Esophagus squamous epithelium (tissue), 4 donors: ENCODE measurements at regions not wholly inside any gene's neighbourhood (a gene's known extent, or its start where the extent isn't known, plus 50 kb on each side); places are given as distances from the start of the nearest gene placed in this dataset.

Experiments used
- POLR2A ChIP-seq, 4 donors: fragments of 450-650 bp; IDR thresholded peaks; one replicate each; pipeline ENCODE4 v1.6.1; 2017; ENCODE audit warnings: antibody characterized with exemption in 4 of 4, mild to moderate bottlenecking in 4 of 4, moderate library complexity in 3 of 4
- TF ChIP-seq, protein P1 (sequence below), 6 experiments: fragments of 450-650 bp in 4 of 6; fragments of 200-600 bp in 2 of 6; sonication (generic) in 2 of 6; IDR thresholded peaks; one replicate each; pipeline ENCODE4 v1.5.1; 2016 to 2019; ENCODE audit warnings: antibody characterized with exemption in 6 of 6, mild to moderate bottlenecking in 4 of 6, moderate library complexity in 4 of 6

DNA sequence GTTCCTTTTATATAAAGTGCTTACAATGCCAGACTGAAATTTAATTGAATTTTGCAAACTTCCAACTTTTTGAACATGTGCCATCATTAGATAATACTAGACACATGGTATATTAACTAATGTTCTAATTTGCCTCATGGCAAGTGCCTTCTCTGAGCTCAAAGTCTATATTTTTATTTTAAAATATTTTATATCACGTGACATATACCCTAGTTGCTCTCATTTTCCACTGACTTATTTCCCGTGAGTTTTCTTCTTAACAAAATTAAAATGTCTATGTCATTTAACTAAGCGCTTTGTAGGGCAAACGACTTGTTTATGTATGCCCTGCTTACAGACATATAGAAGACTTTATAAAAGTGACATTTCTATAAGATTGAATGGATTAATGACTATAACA is 509.6 kb upstream of the SYT4 start:
- TF ChIP-seq, protein P1, sequence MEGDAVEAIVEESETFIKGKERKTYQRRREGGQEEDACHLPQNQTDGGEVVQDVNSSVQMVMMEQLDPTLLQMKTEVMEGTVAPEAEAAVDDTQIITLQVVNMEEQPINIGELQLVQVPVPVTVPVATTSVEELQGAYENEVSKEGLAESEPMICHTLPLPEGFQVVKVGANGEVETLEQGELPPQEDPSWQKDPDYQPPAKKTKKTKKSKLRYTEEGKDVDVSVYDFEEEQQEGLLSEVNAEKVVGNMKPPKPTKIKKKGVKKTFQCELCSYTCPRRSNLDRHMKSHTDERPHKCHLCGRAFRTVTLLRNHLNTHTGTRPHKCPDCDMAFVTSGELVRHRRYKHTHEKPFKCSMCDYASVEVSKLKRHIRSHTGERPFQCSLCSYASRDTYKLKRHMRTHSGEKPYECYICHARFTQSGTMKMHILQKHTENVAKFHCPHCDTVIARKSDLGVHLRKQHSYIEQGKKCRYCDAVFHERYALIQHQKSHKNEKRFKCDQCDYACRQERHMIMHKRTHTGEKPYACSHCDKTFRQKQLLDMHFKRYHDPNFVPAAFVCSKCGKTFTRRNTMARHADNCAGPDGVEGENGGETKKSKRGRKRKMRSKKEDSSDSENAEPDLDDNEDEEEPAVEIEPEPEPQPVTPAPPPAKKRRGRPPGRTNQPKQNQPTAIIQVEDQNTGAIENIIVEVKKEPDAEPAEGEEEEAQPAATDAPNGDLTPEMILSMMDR (IDR thresholded peaks at IDR 0.05): no peak
- no peak for TF ChIP-seq POLR2A (IDR thresholded peaks at IDR 0.05)
